Panc1 (cell line): ENCODE measurements at regions not wholly inside any gene's neighbourhood (a gene's known extent, or its start where the extent isn't known, plus 50 kb on each side); places are given as distances from the start of the nearest gene placed in this dataset.

Source experiments
- POLR2AphosphoS5 ChIP-seq: IDR thresholded peaks from 2 replicates; pipeline ENCODE4 v1.6.1; 2012; ENCODE audit warnings: mild to moderate bottlenecking, low read depth, low read length, moderate library complexity
- TF ChIP-seq, protein P1 (sequence below): fragments of 450-650 bp; IDR thresholded peaks from 2 replicates; pipeline ENCODE4 v1.5.1; 2017; ENCODE audit warnings: mild to moderate bottlenecking

DNA sequence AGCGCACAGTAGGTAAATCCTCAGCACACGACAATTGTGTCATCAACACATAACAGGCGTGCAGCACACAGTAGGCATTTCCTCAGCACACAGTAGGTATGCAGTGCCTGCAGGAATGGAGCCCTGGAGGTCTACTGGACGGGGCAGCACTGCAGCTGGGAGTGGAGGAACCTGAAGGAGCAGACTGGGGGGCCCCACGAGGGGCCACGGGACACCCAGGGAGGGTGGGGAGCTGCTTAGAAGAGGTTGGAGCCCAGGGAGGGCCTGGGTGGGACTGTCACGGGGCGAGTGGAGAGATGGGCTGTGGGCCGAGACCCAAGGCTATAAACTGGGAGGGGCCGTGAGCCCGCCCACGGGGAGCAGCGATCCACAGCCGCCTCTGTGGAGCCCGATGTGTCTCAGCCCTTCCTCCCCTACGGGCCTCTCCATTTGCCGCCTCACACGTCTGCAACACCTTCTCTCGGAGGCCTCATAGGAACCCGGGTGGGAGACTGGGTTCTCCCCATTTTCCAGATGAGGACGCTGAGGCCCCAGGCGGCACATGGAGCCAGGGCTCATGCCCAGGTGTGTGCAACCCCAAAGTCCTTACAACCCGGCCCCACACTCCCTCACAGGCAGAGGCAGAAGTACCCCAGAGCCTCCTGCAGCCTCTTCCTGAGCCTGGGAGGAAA, 101.5 kb downstream of the MICALL2 start:
- no peak for TF ChIP-seq POLR2AphosphoS5
- TF ChIP-seq, protein P1, sequence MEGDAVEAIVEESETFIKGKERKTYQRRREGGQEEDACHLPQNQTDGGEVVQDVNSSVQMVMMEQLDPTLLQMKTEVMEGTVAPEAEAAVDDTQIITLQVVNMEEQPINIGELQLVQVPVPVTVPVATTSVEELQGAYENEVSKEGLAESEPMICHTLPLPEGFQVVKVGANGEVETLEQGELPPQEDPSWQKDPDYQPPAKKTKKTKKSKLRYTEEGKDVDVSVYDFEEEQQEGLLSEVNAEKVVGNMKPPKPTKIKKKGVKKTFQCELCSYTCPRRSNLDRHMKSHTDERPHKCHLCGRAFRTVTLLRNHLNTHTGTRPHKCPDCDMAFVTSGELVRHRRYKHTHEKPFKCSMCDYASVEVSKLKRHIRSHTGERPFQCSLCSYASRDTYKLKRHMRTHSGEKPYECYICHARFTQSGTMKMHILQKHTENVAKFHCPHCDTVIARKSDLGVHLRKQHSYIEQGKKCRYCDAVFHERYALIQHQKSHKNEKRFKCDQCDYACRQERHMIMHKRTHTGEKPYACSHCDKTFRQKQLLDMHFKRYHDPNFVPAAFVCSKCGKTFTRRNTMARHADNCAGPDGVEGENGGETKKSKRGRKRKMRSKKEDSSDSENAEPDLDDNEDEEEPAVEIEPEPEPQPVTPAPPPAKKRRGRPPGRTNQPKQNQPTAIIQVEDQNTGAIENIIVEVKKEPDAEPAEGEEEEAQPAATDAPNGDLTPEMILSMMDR = no peak
